Forelimb muscle (tissue), 1 donor: ENCODE measurements at regions not wholly inside any gene's neighbourhood (a gene's known extent, or its start where the extent isn't known, plus 50 kb on each side); places are given as distances from the start of the nearest gene placed in this dataset.
"Not testable (repeated sequence)": the region's sequence is repeated elsewhere in the genome, so short reads cannot be mapped to it uniquely, and the experiment has no call there.

Experiments used
- DNase-seq: peaks from one replicate; pipeline ENCODE4 v3.0.0-alpha.2; 2013; ENCODE audit warnings: low read depth

GRCh38 chr9:115880221-115880885, 273.2 kb upstream of the PAPPA start:
- DNase-seq, result no peak

DNA sequence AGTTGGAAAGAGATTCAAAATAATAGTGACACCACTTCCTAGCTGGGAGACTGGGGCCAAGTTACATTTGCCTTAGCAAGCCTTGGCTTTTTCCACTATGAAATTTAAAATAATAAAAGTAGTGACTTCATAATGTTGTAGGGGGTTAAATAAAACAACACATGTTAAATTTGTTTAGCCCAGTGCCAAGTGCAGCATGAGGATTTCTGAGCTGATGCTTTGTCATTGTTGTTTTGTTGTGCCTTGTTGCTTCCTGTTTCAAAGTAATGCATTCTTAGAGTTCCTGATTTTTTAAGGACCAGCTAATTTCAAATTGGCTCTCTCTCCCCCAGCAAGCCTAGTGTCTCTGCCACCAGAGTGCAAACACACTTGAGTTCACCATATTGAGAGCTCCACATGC, 270.7 kb upstream of the PAPPA start:
- DNase-seq, result no peak

GRCh38 chr9:115883467-115884329, 269.9 kb upstream of the PAPPA start:
- no peak for DNase-seq

- no peak for DNase-seq
These were observed 268.7 kb upstream of the PAPPA start for GRCh38 chr9:115884846-115885245.

DNA sequence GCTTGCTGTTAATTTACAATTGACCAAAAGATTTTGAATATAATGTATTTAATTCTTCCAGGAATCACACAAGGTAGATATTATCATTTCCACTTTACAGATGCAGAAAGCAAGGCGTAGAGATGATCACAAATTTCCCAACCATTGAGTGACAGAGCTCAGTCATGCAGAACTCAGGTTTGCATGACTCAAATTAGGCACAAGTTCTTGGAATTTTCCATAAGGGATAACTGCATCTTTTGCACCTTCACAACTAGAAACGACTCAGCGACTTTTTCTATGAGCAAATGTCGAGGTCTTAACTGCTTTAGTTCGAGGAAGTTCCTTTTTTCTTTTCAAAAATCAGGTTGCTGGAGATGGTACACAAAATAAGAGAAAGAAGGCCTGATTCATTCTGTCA, 265.5 kb upstream of the PAPPA start:
- DNase-seq, result no peak

DNA sequence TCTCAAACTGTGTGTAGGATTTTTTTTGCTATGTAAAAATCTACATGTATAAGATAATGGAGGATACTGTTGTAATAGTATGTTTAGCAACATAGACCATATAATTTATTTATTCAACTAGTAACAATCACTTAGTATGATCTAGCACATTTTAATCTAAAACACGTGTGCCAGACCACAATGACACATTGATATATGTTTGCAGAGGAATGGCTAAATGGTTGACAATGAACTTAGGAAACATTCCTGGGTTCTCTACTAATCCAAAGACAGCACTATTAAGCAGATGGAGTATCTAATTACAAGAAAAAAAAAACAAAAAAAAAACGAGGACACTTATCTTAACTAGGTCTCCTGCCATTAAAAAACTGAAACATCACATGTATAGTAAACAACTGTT, 261.7 kb upstream of the PAPPA start:
- DNase-seq, result no peak

- not testable (repeated sequence) for DNase-seq
These were observed 255.1 kb upstream of the PAPPA start for GRCh38 chr9:115898478-115898877.

DNA sequence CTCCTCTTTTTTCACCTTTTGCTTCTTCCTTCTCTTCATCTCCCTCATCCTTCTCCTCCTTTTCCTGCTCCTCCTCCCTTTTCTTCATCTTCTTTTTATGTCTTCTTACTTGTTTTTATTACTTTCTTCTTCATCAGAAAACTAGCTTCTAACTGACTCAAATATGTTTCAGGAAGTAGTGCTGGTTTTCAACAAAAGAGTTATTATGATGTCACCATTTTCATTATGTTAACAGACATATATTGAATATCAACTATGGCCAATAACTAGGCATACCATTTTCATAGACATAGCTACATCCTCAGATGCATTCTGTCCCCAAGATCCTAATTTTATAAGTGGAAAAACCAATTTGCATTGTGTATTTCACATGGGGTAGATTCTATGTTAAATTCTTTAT, 252.9 kb upstream of the PAPPA start:
- no peak for DNase-seq

- DNase-seq, result peak; percentile 22
These were observed 242.6 kb upstream of the PAPPA start for GRCh38 chr9:115910959-115911358.

DNA sequence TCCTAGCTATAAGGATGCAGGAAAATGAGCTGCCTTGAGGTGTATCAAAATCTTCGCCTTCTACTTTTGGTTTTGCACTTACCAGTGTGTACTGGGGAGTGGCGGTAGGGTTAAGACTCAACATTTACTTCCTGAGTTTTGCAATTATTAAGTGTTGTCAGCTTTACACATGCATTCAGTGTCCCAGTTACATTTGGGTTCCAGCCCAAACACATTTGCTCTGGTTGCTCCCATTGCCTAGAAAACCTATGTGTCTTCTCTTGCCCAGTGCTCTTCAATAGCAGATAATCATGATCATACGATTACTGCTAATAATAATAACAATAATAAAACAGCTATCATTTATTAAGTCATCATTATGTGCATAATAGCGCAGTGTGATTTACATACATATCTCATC, 241.5 kb upstream of the PAPPA start:
- DNase-seq, result no peak

GRCh38 chr9:115913696-115914095, 239.9 kb upstream of the PAPPA start:
- DNase-seq, result no peak

- peak; percentile 14 for DNase-seq
These were observed 239.3 kb upstream of the PAPPA start for GRCh38 chr9:115914291-115914690.

DNA sequence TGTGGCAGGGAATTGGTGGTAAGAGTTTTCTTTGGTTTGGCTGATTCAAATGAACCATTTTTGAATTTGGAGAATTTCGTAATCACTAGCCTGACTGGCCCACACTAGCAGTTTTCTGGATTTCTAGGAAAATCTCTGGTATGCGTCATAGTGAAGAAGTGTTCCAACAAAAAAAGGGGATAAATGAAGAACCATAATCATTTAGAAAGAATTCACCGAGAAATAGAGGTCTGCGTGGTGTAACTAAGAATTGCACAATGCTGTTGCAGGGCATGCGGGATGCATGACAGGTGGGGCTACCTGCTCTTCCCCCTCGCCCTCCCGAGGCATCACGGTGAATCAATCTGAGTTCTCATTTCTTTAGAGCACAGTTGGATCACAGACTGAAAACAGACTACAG, 232.3 kb upstream of the PAPPA start:
- DNase-seq, result no peak

DNA sequence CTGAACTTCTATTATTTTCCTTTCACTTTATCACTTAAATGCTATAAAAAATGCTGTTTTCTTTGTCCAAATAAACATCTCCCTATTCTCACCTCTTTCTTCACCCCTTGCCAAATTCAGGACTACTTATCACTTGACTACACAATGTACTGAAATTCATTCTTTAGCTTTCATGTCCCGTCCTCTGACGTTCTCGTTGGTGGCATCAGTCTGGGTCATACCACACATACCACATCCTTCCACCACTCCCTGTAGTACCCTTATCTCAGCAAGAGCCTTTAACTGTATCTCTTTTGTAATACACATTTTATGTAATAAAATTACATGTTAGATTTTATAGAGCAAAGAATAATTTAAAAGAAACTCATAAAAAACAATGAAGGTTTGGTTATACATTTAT, 231.1 kb upstream of the PAPPA start:
- no peak for DNase-seq

GRCh38 chr9:115923410-115923809, 230.2 kb upstream of the PAPPA start:
- DNase-seq, result no peak

DNA sequence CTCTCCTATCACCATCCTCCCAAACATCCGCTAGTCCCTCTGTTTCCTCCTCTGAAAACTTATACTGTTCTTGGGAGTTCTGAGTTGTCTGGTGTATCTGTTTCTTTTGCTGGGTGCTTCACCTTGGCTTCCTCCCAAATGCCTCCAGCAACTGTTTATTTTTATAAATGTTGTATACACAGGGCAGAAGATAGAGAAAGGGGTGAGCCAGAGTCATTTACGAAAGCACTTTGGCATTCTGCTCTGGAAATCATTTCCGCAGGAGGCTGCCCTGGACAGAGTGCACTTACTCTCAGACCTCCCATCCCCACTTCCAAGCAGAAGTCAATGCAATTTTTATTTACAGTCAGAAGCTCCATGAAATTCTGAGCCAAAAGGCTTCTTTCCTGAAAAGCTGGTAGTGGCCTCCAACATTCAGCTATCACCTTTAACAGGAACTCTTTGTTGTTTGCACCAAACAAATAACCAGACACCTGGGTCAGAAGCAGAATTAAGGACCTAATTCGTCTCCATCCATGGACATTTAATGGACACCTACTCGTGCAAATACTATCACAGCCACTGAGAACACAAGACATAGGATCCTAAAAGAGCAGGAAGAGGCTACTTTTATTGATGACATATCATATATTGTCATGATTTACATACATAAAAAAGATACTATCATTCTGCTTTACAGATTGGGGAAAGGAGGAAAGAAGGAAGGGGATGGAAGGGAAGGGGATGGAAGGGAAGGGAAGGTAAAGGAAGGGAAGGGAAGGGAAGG, 229.5 kb upstream of the PAPPA start:
- DNase-seq, result no peak

DNA sequence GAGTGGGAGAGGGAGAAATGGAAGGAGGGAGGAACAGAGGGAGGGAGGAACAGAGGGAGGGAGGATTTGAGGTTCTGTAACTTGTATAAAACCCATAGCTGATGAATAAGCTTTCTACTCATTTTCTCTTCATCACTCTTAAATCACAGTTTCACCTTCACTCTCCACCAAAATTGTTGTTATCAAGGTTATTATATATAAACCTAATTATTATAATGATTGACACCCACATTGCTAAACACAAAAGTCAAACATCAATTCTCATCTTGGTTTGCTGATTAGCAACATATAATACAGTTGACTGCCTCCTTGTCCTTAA, 229.0 kb upstream of the PAPPA start:
- DNase-seq, result no peak

DNA sequence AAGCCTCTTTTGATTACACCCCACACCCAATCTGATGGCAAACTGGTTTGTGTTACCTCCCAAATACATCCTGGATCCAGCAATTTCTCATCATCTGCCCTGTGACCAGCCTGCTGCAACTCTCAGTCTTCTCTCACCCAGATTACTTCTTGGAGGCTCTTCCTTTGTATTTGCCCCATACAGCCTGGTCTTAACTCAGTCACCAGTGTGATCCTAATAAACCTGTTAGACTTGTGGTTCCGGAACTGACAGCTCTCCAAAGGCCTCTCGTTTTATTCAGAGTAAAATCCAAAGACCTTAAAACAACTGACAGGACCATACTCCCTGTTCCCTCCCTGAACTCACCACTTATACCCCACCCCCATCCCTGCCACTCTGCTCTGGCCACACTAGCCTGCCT, 228.2 kb upstream of the PAPPA start:
- no peak for DNase-seq

DNA sequence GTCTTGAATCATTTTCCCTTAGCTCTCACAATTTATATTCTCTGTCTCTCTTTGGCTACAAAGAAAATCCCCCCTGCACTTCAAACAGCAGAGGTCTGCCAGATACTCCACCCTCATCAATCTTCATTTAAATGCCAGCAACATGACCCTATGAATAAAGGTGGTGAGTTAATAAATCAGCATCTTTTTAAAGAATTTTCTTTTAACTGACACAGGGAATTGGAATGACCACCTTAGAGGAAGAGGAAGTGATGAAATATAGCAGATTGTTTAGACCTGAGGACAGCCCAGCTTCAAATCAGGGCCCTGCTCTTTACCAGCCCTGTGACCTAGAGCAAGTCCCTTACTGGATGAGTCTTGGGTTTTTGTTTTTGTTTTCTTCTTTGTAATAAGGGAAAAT, 223.1 kb upstream of the PAPPA start:
- DNase-seq, result no peak

GRCh38 chr9:115938479-115938878, 215.1 kb upstream of the PAPPA start:
- DNase-seq, result no peak

DNA sequence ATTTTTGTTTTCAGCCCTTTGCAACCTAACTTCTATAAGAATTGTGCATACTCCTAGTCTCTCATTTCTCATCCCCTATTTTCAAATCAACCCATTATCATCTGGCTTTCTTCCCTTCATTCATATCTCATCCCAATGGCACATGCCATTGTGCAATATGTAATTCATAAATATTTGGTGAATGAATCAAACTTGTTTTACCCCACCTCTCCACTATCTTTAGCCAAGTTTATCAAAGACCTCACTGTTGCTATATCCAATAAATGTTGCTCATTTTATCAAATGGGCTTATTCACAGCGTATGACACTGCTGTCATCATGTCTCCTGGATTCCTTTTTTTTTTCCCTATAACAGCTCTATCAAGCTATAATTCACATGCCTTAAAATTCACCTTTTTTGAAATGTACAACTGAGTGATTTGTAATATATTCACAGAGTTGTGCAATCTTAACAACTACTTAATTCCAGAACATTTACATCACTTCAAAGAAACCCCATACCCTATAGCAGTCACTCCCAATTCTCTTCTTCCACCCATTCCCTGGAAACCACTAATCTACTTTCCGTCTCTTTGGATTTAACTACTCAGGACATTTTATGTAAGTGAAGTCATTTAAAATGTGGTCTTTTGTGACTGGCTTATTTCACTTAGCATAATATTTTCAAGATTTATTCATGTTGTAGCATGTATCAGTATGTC, 214.4 kb upstream of the PAPPA start:
- no peak for DNase-seq
